Mesenchymal stem cell (in vitro differentiated cells and primary cell): ENCODE measurements at regions not wholly inside any gene's neighbourhood (a gene's known extent, or its start where the extent isn't known, plus 50 kb on each side); places are given as distances from the start of the nearest gene placed in this dataset.

Experiments
- DNase-seq: peaks from one replicate; pipeline ENCODE4 v3.0.0-alpha.2; 2013
- H2AFZ ChIP-seq: one replicate; pipeline ENCODE4 v1.6.1; 2013; ENCODE audit warnings: low read depth, mild to moderate bottlenecking, control low read depth, inconsistent platforms, low read length, moderate library complexity
- H2AK5ac ChIP-seq: 2 replicates; pipeline ENCODE4 v1.6.1; 2013; ENCODE audit warnings: low read length, moderate library complexity, mild to moderate bottlenecking, inconsistent platforms; ENCODE audit not compliant: severe bottlenecking
- H2BK120ac ChIP-seq: one replicate; pipeline ENCODE4 v1.6.1; 2013; ENCODE audit warnings: low read depth, mild to moderate bottlenecking, inconsistent platforms, low read length, moderate library complexity
- H2BK12ac ChIP-seq, 2 experiments: one replicate each; pipeline ENCODE4 v1.6.1; 2013; ENCODE audit warnings: inconsistent platforms in 2 of 2, low read length in 2 of 2, mild to moderate bottlenecking in 2 of 2, moderate library complexity in 2 of 2, control low read depth in 1 of 2
- H2BK15ac ChIP-seq: one replicate; pipeline ENCODE4 v1.6.1; 2013; ENCODE audit warnings: mild to moderate bottlenecking, low read depth, inconsistent platforms; ENCODE audit not compliant: poor library complexity, severe bottlenecking
- H2BK5ac ChIP-seq: 2 replicates; pipeline ENCODE4 v1.6.1; 2013; ENCODE audit warnings: low read depth, mild to moderate bottlenecking, low read length, control low read depth, inconsistent platforms; ENCODE audit not compliant: poor library complexity, severe bottlenecking
- H3K14ac ChIP-seq, 2 experiments: one replicate each; pipeline ENCODE4 v1.6.1; 2013; ENCODE audit warnings: inconsistent platforms in 2 of 2, low read length in 2 of 2, control low read depth in 1 of 2, mild to moderate bottlenecking in 1 of 2, moderate library complexity in 1 of 2
- H3K18ac ChIP-seq, 2 experiments: one replicate each; pipeline ENCODE4 v1.6.1; 2013; ENCODE audit warnings: inconsistent platforms in 2 of 2, low read length in 2 of 2, control low read depth in 1 of 2, low read depth in 1 of 2, mild to moderate bottlenecking in 1 of 2
- H3K23ac ChIP-seq, 2 experiments: one replicate each; pipeline ENCODE4 v1.6.1; 2013; ENCODE audit warnings: inconsistent platforms in 2 of 2, low read length in 2 of 2, mild to moderate bottlenecking in 2 of 2, moderate library complexity in 2 of 2, control low read depth in 1 of 2
- H3K27ac ChIP-seq: 2 replicates; pipeline ENCODE4 v1.5.1; 2013; ENCODE audit warnings: mild to moderate bottlenecking, moderate library complexity, low read length, control low read depth, inconsistent platforms; ENCODE audit not compliant: poor library complexity, severe bottlenecking
- H3K27me3 ChIP-seq, 2 experiments: 2 replicates each; pipeline versions ENCODE4 v1.6.1 to v1.7.0; 2013; ENCODE audit warnings: low read length in 2 of 2, mild to moderate bottlenecking in 2 of 2, moderate library complexity in 2 of 2, control low read depth in 1 of 2, inconsistent platforms in 1 of 2; ENCODE audit not compliant: control insufficient read depth in 1 of 2, insufficient read depth in 1 of 2
- H3K36me3 ChIP-seq, 2 experiments: 2 replicates each; pipeline versions ENCODE4 v1.6.1 to v1.7.0; 2013; ENCODE audit warnings: low read length in 2 of 2, control low read depth in 1 of 2, inconsistent platforms in 1 of 2, low read depth in 1 of 2, mild to moderate bottlenecking in 1 of 2; ENCODE audit not compliant: insufficient read depth in 2 of 2, control insufficient read depth in 1 of 2
- H3K4ac ChIP-seq, 2 experiments: one replicate each; pipeline ENCODE4 v1.6.1; 2013; ENCODE audit warnings: inconsistent platforms in 2 of 2, low read length in 2 of 2, mild to moderate bottlenecking in 2 of 2, moderate library complexity in 2 of 2, control low read depth in 1 of 2, low read depth in 1 of 2
- H3K4me1 ChIP-seq: 2 replicates; pipeline ENCODE4 v1.6.1; 2013; ENCODE audit warnings: low read depth, low read length, control low read depth; ENCODE audit not compliant: control insufficient read depth, insufficient read depth
- H3K4me2 ChIP-seq: 2 replicates; pipeline ENCODE4 v1.6.1; 2013; ENCODE audit warnings: low read length, mild to moderate bottlenecking, inconsistent platforms; ENCODE audit not compliant: poor library complexity, severe bottlenecking
- H3K4me3 ChIP-seq, 2 experiments: 2 replicates each; pipeline versions ENCODE4 v1.5.1 to v1.7.0; 2013; ENCODE audit warnings: low read length in 2 of 2, mild to moderate bottlenecking in 2 of 2, control low read depth in 1 of 2, low read depth in 1 of 2; ENCODE audit not compliant: insufficient read depth in 1 of 2
- H3K79me1 ChIP-seq: replicated peaks from 2 replicates; pipeline ENCODE4 v1.6.1; 2013; ENCODE audit warnings: mild to moderate bottlenecking, control low read depth, low read length, inconsistent platforms; ENCODE audit not compliant: poor library complexity, severe bottlenecking
- H3K9ac ChIP-seq: 2 replicates; pipeline ENCODE4 v1.7.0; 2013; ENCODE audit warnings: mild to moderate bottlenecking, low read length, moderate library complexity
- H3K9me3 ChIP-seq: 2 replicates; pipeline ENCODE4 v1.7.0; 2013; ENCODE audit warnings: mild to moderate bottlenecking, low read length; ENCODE audit not compliant: control insufficient read depth
- H4K8ac ChIP-seq: one replicate; pipeline ENCODE4 v1.6.1; 2013; ENCODE audit warnings: inconsistent platforms, mild to moderate bottlenecking, low read length, moderate library complexity
- H4K91ac ChIP-seq: one replicate; pipeline ENCODE4 v1.6.1; 2013; ENCODE audit warnings: mild to moderate bottlenecking, low read length, inconsistent platforms
- WGBS: methylation state at CpG from one replicate; pipeline ENCODE4 v1.1.7; 2013; ENCODE audit warnings: mixed read lengths; 5-methylcytosine and 5-hydroxymethylcytosine counted together

- Histone ChIP-seq H3K4me2 (no peak overlapping the region), H3K27me3 (peaks cover 0 to 7% of the 10 kb centered on the region in 2 experiments), H3K23ac (no peak overlapping the region), H3K18ac (peak overlapping the region; percentile 58 to 69), H3K9me3 (no peaks in the 10 kb centered on the region), H3K14ac (no peak overlapping the region), H2BK15ac (no peak overlapping the region), H2BK5ac (no peak overlapping the region), H3K27ac (no peak overlapping the region), H4K8ac (no peak overlapping the region), H2BK12ac (no peak overlapping the region), H2BK120ac (no peak overlapping the region), H4K91ac (no peak overlapping the region), H3K79me1 (no peaks in the 10 kb centered on the region), H3K9ac (no peak overlapping the region), H3K4me3 (no peak overlapping the region), H3K4me1 (peaks cover 16% of the 10 kb centered on the region), H3K4ac (peak overlapping the region in 1 of 2 experiments; percentile 10), H2AFZ (no peak overlapping the region), H3K36me3 (no peaks in the 10 kb centered on the region), H2AK5ac (peak overlapping the region; percentile 79)
- no peak for DNase-seq
- WGBS: 87% methylated on average over 7 of the region's 9 CpGs
These were observed 100.1 kb upstream of the TPM1 start for GRCh38 chr15:62942428-62942827.

- no peaks in the 10 kb centered on the region for H3K9me3 ChIP-seq
- H3K27ac ChIP-seq: no peak overlapping the region
- no peaks in the 10 kb centered on the region for H3K79me1 ChIP-seq
- H3K18ac ChIP-seq: no peak overlapping the region
- H3K27me3 ChIP-seq: peaks cover 0 to 24% of the 10 kb centered on the region in 2 experiments
- no peak for DNase-seq
- peak overlapping the region; percentile 0 for H2AK5ac ChIP-seq
- H3K4me2 ChIP-seq: no peak overlapping the region
- no peak overlapping the region for H3K9ac ChIP-seq
- no peak overlapping the region for H2AFZ ChIP-seq
- H3K14ac ChIP-seq: peak overlapping the region in 1 of 2 experiments; percentile 53
- H2BK5ac ChIP-seq: no peak overlapping the region
- H4K8ac ChIP-seq: no peak overlapping the region
- WGBS: 96% methylated on average over 2 of the region's 2 CpGs
- H3K4me1 ChIP-seq: peaks cover 14% of the 10 kb centered on the region
- H2BK12ac ChIP-seq: peak overlapping the region; percentile 2 to 81
- no peak overlapping the region for H3K23ac ChIP-seq
- no peak overlapping the region for H3K4ac ChIP-seq
- no peak overlapping the region for H4K91ac ChIP-seq
- H3K4me3 ChIP-seq: no peak overlapping the region
- H3K36me3 ChIP-seq: no peaks in the 10 kb centered on the region
- no peak overlapping the region for H2BK120ac ChIP-seq
- H2BK15ac ChIP-seq: no peak overlapping the region
These were observed 97.5 kb upstream of the TPM1 start for GRCh38 chr15:62945063-62945462.

- Histone ChIP-seq H2BK15ac (peak overlapping the region; percentile 12), H3K9ac (no peak overlapping the region), H4K91ac (no peak overlapping the region), H3K27me3 (peaks cover 0 to 31% of the 10 kb centered on the region in 2 experiments), H3K23ac (no peak overlapping the region), H3K18ac (no peak overlapping the region), H2BK120ac (no peak overlapping the region), H3K27ac (no peak overlapping the region), H3K4ac (no peak overlapping the region), H3K4me3 (no peak overlapping the region), H3K4me1 (peaks cover 8% of the 10 kb centered on the region), H3K4me2 (no peak overlapping the region), H2BK12ac (no peak overlapping the region), H3K9me3 (no peaks in the 10 kb centered on the region), H2BK5ac (no peak overlapping the region), H3K36me3 (no peaks in the 10 kb centered on the region), H3K14ac (no peak overlapping the region), H4K8ac (no peak overlapping the region), H2AFZ (no peak overlapping the region), H3K79me1 (no peaks in the 10 kb centered on the region), H2AK5ac (no peak overlapping the region)
- WGBS: 100% methylated on average over 1 of the region's 4 CpGs
- peak; percentile 50 for DNase-seq
These were observed 96.8 kb upstream of the TPM1 start for GRCh38 chr15:62945760-62946159.

GRCh38 chr15:62946940-62947339, 95.6 kb upstream of the TPM1 start:
- no peak overlapping the region for H3K23ac ChIP-seq
- no peak overlapping the region for H3K14ac ChIP-seq
- H3K4me2 ChIP-seq: no peak overlapping the region
- no peak overlapping the region for H3K4me3 ChIP-seq
- no peak overlapping the region for H3K4ac ChIP-seq
- no peak overlapping the region for H4K8ac ChIP-seq
- H3K27ac ChIP-seq: no peak overlapping the region
- no peak overlapping the region for H2BK5ac ChIP-seq
- H3K4me1 ChIP-seq: peaks cover 2% of the 10 kb centered on the region
- H3K36me3 ChIP-seq: no peaks in the 10 kb centered on the region
- no peak overlapping the region for H4K91ac ChIP-seq
- H3K18ac ChIP-seq: peak overlapping the region in 1 of 2 experiments; percentile 9
- 95% methylated on average over 2 of the region's 2 CpGs for WGBS
- no peak overlapping the region for H2BK12ac ChIP-seq
- H3K9me3 ChIP-seq: no peaks in the 10 kb centered on the region
- no peak overlapping the region for H3K9ac ChIP-seq
- no peak for DNase-seq
- H3K27me3 ChIP-seq: peaks cover 0 to 40% of the 10 kb centered on the region in 2 experiments
- H2AK5ac ChIP-seq: no peak overlapping the region
- H2AFZ ChIP-seq: no peak overlapping the region
- H2BK120ac ChIP-seq: no peak overlapping the region
- no peak overlapping the region for H2BK15ac ChIP-seq
- no peaks in the 10 kb centered on the region for H3K79me1 ChIP-seq
